Peyer's patch (tissue), 4 donors: ENCODE measurements at regions not wholly inside any gene's neighbourhood (a gene's known extent, or its start where the extent isn't known, plus 50 kb on each side); places are given as distances from the start of the nearest gene placed in this dataset.

Source experiments
- CTCF ChIP-seq, 6 experiments: fragments of 450-650 bp in 4 of 6; fragments of 200-600 bp in 2 of 6; sonication (generic) in 1 of 6; IDR thresholded peaks; one replicate each; pipeline ENCODE4 v1.5.1; 2017 to 2019; ENCODE audit warnings: antibody characterized with exemption in 6 of 6, mild to moderate bottlenecking in 3 of 6, moderate library complexity in 1 of 6
- POLR2A ChIP-seq, 2 donors: fragments of 450-650 bp; IDR thresholded peaks; one replicate each; pipeline ENCODE4 v1.5.1; 2017; ENCODE audit warnings: antibody characterized with exemption in 2 of 2, mild to moderate bottlenecking in 2 of 2, moderate library complexity in 2 of 2

GRCh38 chr7:41449694-41450093, 253.2 kb downstream of the INHBA start:
- TF ChIP-seq POLR2A (IDR thresholded peaks at IDR 0.05), result no peak
- no peak for TF ChIP-seq CTCF (IDR thresholded peaks at IDR 0.05)
